Lower leg skin (tissue), 4 donors: ENCODE measurements at regions not wholly inside any gene's neighbourhood (a gene's known extent, or its start where the extent isn't known, plus 50 kb on each side); places are given as distances from the start of the nearest gene placed in this dataset.

Experiments used
- DNase-seq, 2 donors: peaks; one replicate each; pipeline ENCODE4 v3.0.0-alpha.2; 2019; ENCODE audit warnings: low spot score in 2 of 2
- H3K4me3 ChIP-seq: fragments of 200-600 bp; sonication (generic); 2 replicates; pipeline ENCODE4 v1.5.1; 2017; ENCODE audit warnings: mild to moderate bottlenecking, low read depth; ENCODE audit not compliant: poor library complexity, severe bottlenecking
- CTCF ChIP-seq, 3 donors: fragments of 450-650 bp; IDR thresholded peaks; one replicate each; pipeline ENCODE4 v1.5.1; 2016; ENCODE audit warnings: antibody characterized with exemption in 3 of 3, mild to moderate bottlenecking in 3 of 3, moderate library complexity in 2 of 3
- POLR2A ChIP-seq, 2 donors: fragments of 450-650 bp; IDR thresholded peaks; one replicate each; pipeline ENCODE4 v1.6.1; 2016 to 2017; ENCODE audit warnings: antibody characterized with exemption in 2 of 2, mild to moderate bottlenecking in 1 of 2, moderate library complexity in 1 of 2
- WGBS, 2 donors: methylation state at CpG; one replicate each; pipeline ENCODE4 v1.1.5; 2018; 5-methylcytosine and 5-hydroxymethylcytosine counted together
- intact Hi-C: fragments of 100-400 bp; cut with DNase I; formaldehyde crosslinking; loops from one replicate; pipeline ENCODE4 v1.15.0; 2023; ENCODE audit warnings: low total_unique reads

GRCh38 chr18:6644836-6645627 is 84.5 kb upstream of the ARHGAP28 start:
- intact Hi-C loops: no loop called here
- no peak for DNase-seq
- TF ChIP-seq POLR2A (IDR thresholded peaks at IDR 0.05) (no peak), CTCF (IDR thresholded peaks at IDR 0.05) (no peak)
- 55 to 61% methylated on average over 10 of the region's 10 CpGs for WGBS, 2 donors
- H3K4me3 ChIP-seq: no peak overlapping the region

GRCh38 chr18:6646801-6647200 is 82.7 kb upstream of the ARHGAP28 start:
- H3K4me3 ChIP-seq: no peak overlapping the region
- no peak for TF ChIP-seq CTCF (IDR thresholded peaks at IDR 0.05)
- TF ChIP-seq POLR2A (IDR thresholded peaks at IDR 0.05): no peak
- intact Hi-C loops: no loop called here
- DNase-seq: no peak
- WGBS, 2 donors: 74 to 78% methylated on average over 5 of the region's 5 CpGs

- 80 to 83% methylated on average over 1 of the region's 1 CpG for WGBS, 2 donors
- intact Hi-C loops: no loop called here
Measured at GRCh38 chr18:6648581-6648980, 80.9 kb upstream of the ARHGAP28 start.

GRCh38 chr18:6649421-6650126 is 79.9 kb upstream of the ARHGAP28 start:
- TF ChIP-seq CTCF (IDR thresholded peaks at IDR 0.05) (no peak), POLR2A (IDR thresholded peaks at IDR 0.05) (no peak)
- no peak overlapping the region for H3K4me3 ChIP-seq
- intact Hi-C loops: no loop called here
- DNase-seq: no peak
- WGBS, 2 donors: 74 to 80% methylated on average over 3 of the region's 3 CpGs

More at GRCh38 chr18:6648581-6648980, 80.9 kb upstream of the ARHGAP28 start:
- no peak overlapping the region for H3K4me3 ChIP-seq
- no peak for DNase-seq
- TF ChIP-seq POLR2A (IDR thresholded peaks at IDR 0.05): no peak
- TF ChIP-seq CTCF (IDR thresholded peaks at IDR 0.05): no peak

- no peak for DNase-seq
- no peak overlapping the region for H3K4me3 ChIP-seq
- 32% methylated on average over 3 of the region's 3 CpGs for WGBS, 2 donors
- no peak for TF ChIP-seq POLR2A (IDR thresholded peaks at IDR 0.05)
- no peak for TF ChIP-seq CTCF (IDR thresholded peaks at IDR 0.05)
- intact Hi-C loops: no loop called here
Measured at GRCh38 chr18:6650127-6650507, 79.4 kb upstream of the ARHGAP28 start.
